Astrocyte (in vitro differentiated cells and primary cell): ENCODE measurements at regions not wholly inside any gene's neighbourhood (a gene's known extent, or its start where the extent isn't known, plus 50 kb on each side); places are given as distances from the start of the nearest gene placed in this dataset.

Experiments used
- DNase-seq: peaks from one replicate; pipeline ENCODE4 v3.0.0-alpha.2; 2010; ENCODE audit warnings: low read depth
- FAIRE-seq: peaks from 2 replicates; lab custom pipeline; 2011; peaks lifted over from hg19 to GRCh38; lab: Jason Lieb, UNC
- H2AFZ ChIP-seq: 2 replicates; pipeline ENCODE4 v1.6.0; 2012; ENCODE audit warnings: low read depth, low read length, inconsistent platforms
- H3K27ac ChIP-seq: 2 replicates; pipeline ENCODE4 v1.5.1; 2011; ENCODE audit warnings: low read depth, low read length, inconsistent platforms
- H3K27me3 ChIP-seq: 2 replicates; pipeline ENCODE4 v1.6.0; 2011; ENCODE audit warnings: low read length, inconsistent platforms; ENCODE audit not compliant: insufficient read depth
- H3K36me3 ChIP-seq: 2 replicates; pipeline ENCODE4 v1.5.1; 2011; ENCODE audit warnings: low read length, inconsistent platforms; ENCODE audit not compliant: insufficient read depth
- H3K4me1 ChIP-seq: 2 replicates; pipeline ENCODE4 v1.5.1; 2011; ENCODE audit warnings: low read length, inconsistent platforms; ENCODE audit not compliant: insufficient read depth
- H3K4me2 ChIP-seq: 2 replicates; pipeline ENCODE4 v1.6.0; 2012; ENCODE audit warnings: low read length, inconsistent platforms
- H3K4me3 ChIP-seq: 2 replicates; pipeline ENCODE4 v1.5.1; 2011; ENCODE audit warnings: low read depth, mild to moderate bottlenecking, low read length, inconsistent platforms; ENCODE audit not compliant: insufficient read depth
- H3K79me2 ChIP-seq: 2 replicates; pipeline ENCODE4 v1.6.0; 2012; ENCODE audit warnings: mild to moderate bottlenecking, low read length, inconsistent platforms; ENCODE audit not compliant: insufficient read depth
- H3K9ac ChIP-seq: 2 replicates; pipeline ENCODE4 v1.6.0; 2012; ENCODE audit warnings: mild to moderate bottlenecking, low read length, inconsistent platforms
- H3K9me3 ChIP-seq: 2 replicates; pipeline ENCODE4 v1.5.1; 2012; ENCODE audit warnings: low read depth, mild to moderate bottlenecking, low read length, inconsistent platforms; ENCODE audit not compliant: insufficient read depth
- H4K20me1 ChIP-seq: 2 replicates; pipeline ENCODE4 v1.6.0; 2012; ENCODE audit warnings: low read length, inconsistent platforms; ENCODE audit not compliant: insufficient read depth
- H3K27ac Mint-ChIP-seq: one replicate; pipeline ENCODE4 v1.8.0; 2021; ENCODE audit warnings: mild to moderate bottlenecking, mixed read lengths; ENCODE audit not compliant: unreplicated experiment
- H3K27me3 Mint-ChIP-seq: one replicate; pipeline ENCODE4 v1.8.0; 2021; ENCODE audit warnings: low read depth, mixed read lengths; ENCODE audit not compliant: unreplicated experiment
- H3K36me3 Mint-ChIP-seq: one replicate; pipeline ENCODE4 v1.8.0; 2021; ENCODE audit warnings: low read depth, mixed read lengths; ENCODE audit not compliant: unreplicated experiment
- H3K4me1 Mint-ChIP-seq: one replicate; pipeline ENCODE4 v1.8.0; 2021; ENCODE audit warnings: low read depth, mixed read lengths; ENCODE audit not compliant: unreplicated experiment
- H3K4me3 Mint-ChIP-seq: one replicate; pipeline ENCODE4 v1.8.0; 2021; ENCODE audit warnings: mild to moderate bottlenecking, moderate library complexity, mixed read lengths; ENCODE audit not compliant: unreplicated experiment
- H3K9me3 Mint-ChIP-seq: one replicate; pipeline ENCODE4 v1.8.0; 2021; ENCODE audit warnings: mild to moderate bottlenecking, mixed read lengths; ENCODE audit not compliant: unreplicated experiment
- CTCF ChIP-seq: IDR thresholded peaks from 2 replicates; pipeline ENCODE4 v1.5.1; 2011; ENCODE audit warnings: low read depth, mild to moderate bottlenecking, inconsistent platforms, low read length, moderate library complexity; ENCODE audit not compliant: insufficient read depth
- EZH2 ChIP-seq: IDR thresholded peaks from 2 replicates; pipeline ENCODE4 v1.6.1; 2012; ENCODE audit warnings: mild to moderate bottlenecking, low read length, inconsistent platforms; ENCODE audit not compliant: insufficient read depth

- H3K27ac ChIP-seq: no peak overlapping the region
- H3K4me3 Mint-ChIP-seq: no peak overlapping the region
- no peak for FAIRE-seq
Observed at GRCh38 chr13:53189162-53189561, 160.5 kb downstream of the OLFM4 start.

GRCh38 chr13:53191091-53191490 lies 162.5 kb downstream of the OLFM4 start:
- H3K36me3 ChIP-seq: no peaks in the 10 kb centered on the region
- no peak overlapping the region for H3K9ac ChIP-seq
- H3K4me3 ChIP-seq: no peak overlapping the region
- H3K4me1 ChIP-seq: no peaks in the 10 kb centered on the region
- no peak overlapping the region for H2AFZ ChIP-seq
- no peaks in the 10 kb centered on the region for H3K9me3 ChIP-seq
- H3K27ac Mint-ChIP-seq: peak overlapping the region; percentile 84
- H3K4me1 Mint-ChIP-seq: peaks cover 29% of the 10 kb centered on the region
- H3K27me3 Mint-ChIP-seq: no peaks in the 10 kb centered on the region
- TF ChIP-seq CTCF (no peak), EZH2 (no peak)
- H3K27me3 ChIP-seq: no peaks in the 10 kb centered on the region
- no peaks in the 10 kb centered on the region for H4K20me1 ChIP-seq
- H3K36me3 Mint-ChIP-seq: no peaks in the 10 kb centered on the region
- no peak overlapping the region for H3K4me2 ChIP-seq
- H3K27ac ChIP-seq: no peak overlapping the region
- H3K4me3 Mint-ChIP-seq: peak overlapping the region; percentile 40
- no peaks in the 10 kb centered on the region for H3K79me2 ChIP-seq
- no peaks in the 10 kb centered on the region for H3K9me3 Mint-ChIP-seq
- no peak for FAIRE-seq
- peak; percentile 1 for DNase-seq

More at GRCh38 chr13:53189162-53189561, 160.5 kb downstream of the OLFM4 start:
- H3K27me3 Mint-ChIP-seq: no peaks in the 10 kb centered on the region
- H2AFZ ChIP-seq: no peak overlapping the region
- DNase-seq: no peak
- no peak for TF ChIP-seq CTCF
- no peak for TF ChIP-seq EZH2
- H3K9me3 ChIP-seq: no peaks in the 10 kb centered on the region
- H3K4me1 Mint-ChIP-seq: peaks cover 29% of the 10 kb centered on the region
- no peaks in the 10 kb centered on the region for H3K36me3 Mint-ChIP-seq
- H3K4me2 ChIP-seq: no peak overlapping the region
- no peaks in the 10 kb centered on the region for H3K36me3 ChIP-seq
- no peaks in the 10 kb centered on the region for H3K79me2 ChIP-seq
- no peak overlapping the region for H3K9ac ChIP-seq
- no peak overlapping the region for H3K4me3 ChIP-seq
- H3K27ac Mint-ChIP-seq: no peak overlapping the region
- no peaks in the 10 kb centered on the region for H3K27me3 ChIP-seq
- H4K20me1 ChIP-seq: no peaks in the 10 kb centered on the region
- H3K9me3 Mint-ChIP-seq: peaks cover 4% of the 10 kb centered on the region
- no peaks in the 10 kb centered on the region for H3K4me1 ChIP-seq

GRCh38 chr13:53197424-53197823 lies 168.8 kb downstream of the OLFM4 start:
- no peak overlapping the region for H3K27ac Mint-ChIP-seq
- no peaks in the 10 kb centered on the region for H3K9me3 Mint-ChIP-seq
- DNase-seq (no peak), FAIRE-seq (no peak)
- no peaks in the 10 kb centered on the region for H3K36me3 Mint-ChIP-seq
- peaks cover 4% of the 10 kb centered on the region for H3K4me1 Mint-ChIP-seq
- H3K9ac ChIP-seq: no peak overlapping the region
- H3K36me3 ChIP-seq: no peaks in the 10 kb centered on the region
- H3K27me3 Mint-ChIP-seq: peaks cover 11% of the 10 kb centered on the region
- no peaks in the 10 kb centered on the region for H3K27me3 ChIP-seq
- H3K4me3 Mint-ChIP-seq: no peak overlapping the region
- no peaks in the 10 kb centered on the region for H3K9me3 ChIP-seq
- H3K4me3 ChIP-seq: no peak overlapping the region
- no peaks in the 10 kb centered on the region for H4K20me1 ChIP-seq
- H3K4me1 ChIP-seq: no peaks in the 10 kb centered on the region
- no peak for TF ChIP-seq EZH2
- TF ChIP-seq CTCF: no peak
- H2AFZ ChIP-seq: no peak overlapping the region
- no peak overlapping the region for H3K27ac ChIP-seq
- no peak overlapping the region for H3K4me2 ChIP-seq
- H3K79me2 ChIP-seq: no peaks in the 10 kb centered on the region
